Right lobe of liver (tissue), 4 donors: ENCODE measurements at regions not wholly inside any gene's neighbourhood (a gene's known extent, or its start where the extent isn't known, plus 50 kb on each side); places are given as distances from the start of the nearest gene placed in this dataset.

ENCODE experiments used
- POLR2A ChIP-seq: fragments of 450-650 bp; IDR thresholded peaks from one replicate; pipeline ENCODE4 v1.6.1; 2017; ENCODE audit warnings: antibody characterized with exemption, mild to moderate bottlenecking
- TF ChIP-seq, protein P1 (sequence below), 4 donors: fragments of 200-600 bp in 3 of 4; fragments of 450-650 bp in 1 of 4; IDR thresholded peaks; one replicate each; pipeline versions ENCODE4 v1.5.1 to v1.8.0; 2016 to 2022; ENCODE audit warnings: antibody characterized with exemption in 4 of 4, mild to moderate bottlenecking in 2 of 4
- donor health status: DM: no; HTN: no; CAD: no.
- donor health status: DM: no; HTN: no; CAD: no.
- donor health status: DM: no; HTN: yes; CAD: no.

DNA sequence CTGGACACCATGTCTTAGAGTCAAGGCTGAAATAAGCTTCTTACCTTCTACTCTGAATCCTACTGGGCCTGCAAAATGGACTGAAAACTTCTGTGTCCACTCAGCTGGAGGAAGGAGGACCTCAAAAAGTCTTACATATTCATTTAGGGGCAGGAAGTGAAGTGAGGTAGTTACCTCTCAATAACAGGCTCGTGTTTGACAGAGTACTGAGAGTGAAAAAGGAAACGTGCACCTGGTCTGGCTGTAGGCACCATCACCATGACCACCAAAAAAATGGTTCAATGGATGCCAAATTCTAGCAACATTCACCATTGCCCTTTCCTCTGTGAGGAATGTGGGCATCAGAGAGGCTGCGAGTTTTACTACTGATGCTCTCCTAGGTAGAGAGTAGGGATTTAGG, 176.2 kb downstream of the RFC3 start:
- no peak for TF ChIP-seq POLR2A
- TF ChIP-seq, protein P1, sequence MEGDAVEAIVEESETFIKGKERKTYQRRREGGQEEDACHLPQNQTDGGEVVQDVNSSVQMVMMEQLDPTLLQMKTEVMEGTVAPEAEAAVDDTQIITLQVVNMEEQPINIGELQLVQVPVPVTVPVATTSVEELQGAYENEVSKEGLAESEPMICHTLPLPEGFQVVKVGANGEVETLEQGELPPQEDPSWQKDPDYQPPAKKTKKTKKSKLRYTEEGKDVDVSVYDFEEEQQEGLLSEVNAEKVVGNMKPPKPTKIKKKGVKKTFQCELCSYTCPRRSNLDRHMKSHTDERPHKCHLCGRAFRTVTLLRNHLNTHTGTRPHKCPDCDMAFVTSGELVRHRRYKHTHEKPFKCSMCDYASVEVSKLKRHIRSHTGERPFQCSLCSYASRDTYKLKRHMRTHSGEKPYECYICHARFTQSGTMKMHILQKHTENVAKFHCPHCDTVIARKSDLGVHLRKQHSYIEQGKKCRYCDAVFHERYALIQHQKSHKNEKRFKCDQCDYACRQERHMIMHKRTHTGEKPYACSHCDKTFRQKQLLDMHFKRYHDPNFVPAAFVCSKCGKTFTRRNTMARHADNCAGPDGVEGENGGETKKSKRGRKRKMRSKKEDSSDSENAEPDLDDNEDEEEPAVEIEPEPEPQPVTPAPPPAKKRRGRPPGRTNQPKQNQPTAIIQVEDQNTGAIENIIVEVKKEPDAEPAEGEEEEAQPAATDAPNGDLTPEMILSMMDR (IDR thresholded peaks at IDR 0.05) = no peak
